HEK293T (cell line): ENCODE measurements at regions not wholly inside any gene's neighbourhood (a gene's known extent, or its start where the extent isn't known, plus 50 kb on each side); places are given as distances from the start of the nearest gene placed in this dataset.

Experiments used
- CTCF ChIA-PET: fragments of 350-600 bp; formaldehyde crosslinking; extraction: SDS; loops from one replicate; lab custom pipeline; 2021; ENCODE audit warnings: antibody characterized with exemption, inconsistent platforms; lab: Yijun Ruan, JAX
- POLR2A ChIA-PET: fragments of 350-600 bp; formaldehyde crosslinking; extraction: SDS; loops from one replicate; lab custom pipeline; 2020; ENCODE audit warnings: antibody characterized with exemption, inconsistent platforms; lab: Yijun Ruan, JAX
- DNase-seq: peaks from one replicate; pipeline ENCODE4 v3.0.0; 2012; ENCODE audit warnings: mixed read lengths; ENCODE audit errors: extremely low spot score
- ARNT ChIP-seq: fragments of 450-650 bp; IDR thresholded peaks from 2 replicates; pipeline ENCODE4 v1.6.1; 2017; ENCODE audit warnings: mild to moderate bottlenecking
- BHLHE40 ChIP-seq: fragments of 450-650 bp; IDR thresholded peaks from 2 replicates; pipeline ENCODE4 v1.6.1; 2016; ENCODE audit warnings: mild to moderate bottlenecking, moderate library complexity, borderline replicate concordance
- CTBP1 ChIP-seq: fragments of 450-650 bp; IDR thresholded peaks from 2 replicates; pipeline ENCODE4 v1.6.1; 2016; ENCODE audit warnings: borderline replicate concordance
- ELF4 ChIP-seq: fragments of 450-650 bp; IDR thresholded peaks from 2 replicates; pipeline ENCODE4 v1.6.1; 2017; ENCODE audit warnings: antibody characterized with exemption
- FOXA1 ChIP-seq: fragments of 450-650 bp; IDR thresholded peaks from 2 replicates; pipeline ENCODE4 v1.6.1; 2016; ENCODE audit warnings: mild to moderate bottlenecking
- FOXK2 ChIP-seq: fragments of 450-650 bp; IDR thresholded peaks from 2 replicates; pipeline ENCODE4 v1.6.1; 2016; ENCODE audit warnings: mild to moderate bottlenecking
- FOXM1 ChIP-seq: fragments of 450-650 bp; IDR thresholded peaks from 2 replicates; pipeline ENCODE4 v1.6.1; 2017; ENCODE audit warnings: mild to moderate bottlenecking, borderline replicate concordance
- HDGF ChIP-seq: fragments of 450-650 bp; IDR thresholded peaks from 2 replicates; pipeline ENCODE4 v1.6.1; 2017; ENCODE audit warnings: antibody characterized with exemption, borderline replicate concordance
- L3MBTL2 ChIP-seq: fragments of 450-650 bp; conservative IDR thresholded peaks from 2 replicates; pipeline ENCODE4 v1.6.1; 2016; ENCODE audit warnings: mild to moderate bottlenecking
- LEF1 ChIP-seq: fragments of 450-650 bp; IDR thresholded peaks from 2 replicates; pipeline ENCODE4 v1.6.1; 2017; ENCODE audit warnings: mild to moderate bottlenecking, borderline replicate concordance
- NFRKB ChIP-seq: fragments of 450-650 bp; IDR thresholded peaks from 2 replicates; pipeline ENCODE4 v1.6.1; 2016; ENCODE audit warnings: mild to moderate bottlenecking, moderate library complexity
- SP1 ChIP-seq: fragments of 450-650 bp; IDR thresholded peaks from 2 replicates; pipeline ENCODE4 v1.6.1; 2017
- SUZ12 ChIP-seq: fragments of 450-650 bp; IDR thresholded peaks from 2 replicates; pipeline ENCODE4 v1.6.1; 2016; ENCODE audit warnings: mild to moderate bottlenecking
- TARDBP ChIP-seq: fragments of 450-650 bp; IDR thresholded peaks from 2 replicates; pipeline ENCODE4 v1.6.1; 2016
- ZNF384 ChIP-seq: fragments of 450-650 bp; IDR thresholded peaks from 2 replicates; pipeline ENCODE4 v1.6.1; 2016
- TF ChIP-seq, protein P1 (sequence below): fragments of 450-650 bp; IDR thresholded peaks from 2 replicates; pipeline ENCODE4 v1.6.1; 2016

DNA sequence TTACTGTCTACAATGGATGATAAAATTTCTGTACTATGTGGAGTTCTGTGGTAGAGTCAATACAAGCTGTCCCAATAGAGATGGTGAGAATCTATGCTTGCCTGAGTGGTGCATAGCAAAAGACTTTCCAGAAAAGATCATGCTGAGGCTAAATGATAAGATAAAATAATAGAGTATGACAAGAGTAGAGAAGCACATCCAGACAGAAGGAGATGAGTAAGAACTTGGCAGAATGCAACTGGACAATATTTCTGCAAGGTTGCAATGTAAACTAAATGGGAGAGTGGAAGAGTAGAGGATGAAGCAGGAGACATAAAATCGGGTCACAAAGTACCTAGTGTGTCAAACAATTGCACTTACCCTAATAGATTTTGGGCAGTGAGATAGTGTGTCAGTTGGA, 347.6 kb downstream of the MDFIC start:
- CTCF ChIA-PET = interaction anchor here (1.6 kb wide), 1 partner anchor 411 kb away, joined by 9 read pairs; no protein-coding TSS in a partner anchor
- TF ChIP-seq, protein P1, sequence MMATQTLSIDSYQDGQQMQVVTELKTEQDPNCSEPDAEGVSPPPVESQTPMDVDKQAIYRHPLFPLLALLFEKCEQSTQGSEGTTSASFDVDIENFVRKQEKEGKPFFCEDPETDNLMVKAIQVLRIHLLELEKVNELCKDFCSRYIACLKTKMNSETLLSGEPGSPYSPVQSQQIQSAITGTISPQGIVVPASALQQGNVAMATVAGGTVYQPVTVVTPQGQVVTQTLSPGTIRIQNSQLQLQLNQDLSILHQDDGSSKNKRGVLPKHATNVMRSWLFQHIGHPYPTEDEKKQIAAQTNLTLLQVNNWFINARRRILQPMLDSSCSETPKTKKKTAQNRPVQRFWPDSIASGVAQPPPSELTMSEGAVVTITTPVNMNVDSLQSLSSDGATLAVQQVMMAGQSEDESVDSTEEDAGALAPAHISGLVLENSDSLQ = no peak
- TF ChIP-seq L3MBTL2 = no peak
- POLR2A ChIA-PET = interaction anchor here (0.6 kb wide), 1 partner anchor 94 kb away, joined by 3 read pairs; no protein-coding TSS in a partner anchor
- no peak for DNase-seq

DNA sequence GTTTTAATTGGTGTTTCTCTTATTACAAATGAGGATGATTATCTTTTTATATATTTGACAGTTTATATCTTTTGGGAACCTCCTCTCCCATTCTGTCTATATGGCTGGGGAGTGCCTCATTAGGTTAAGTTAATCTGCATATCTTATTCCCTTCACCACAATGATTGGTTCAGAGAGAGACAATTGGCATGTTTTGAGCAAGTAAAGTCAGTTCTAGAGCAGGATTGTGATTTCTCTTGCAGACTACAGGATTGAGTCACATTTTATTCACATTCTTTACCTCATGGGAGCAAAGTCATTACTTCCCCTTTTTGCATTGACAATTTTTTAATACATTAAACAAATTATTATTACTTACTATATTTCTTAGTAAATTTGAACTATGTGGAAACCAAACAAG, 345.6 kb downstream of the MDFIC start:
- TF ChIP-seq L3MBTL2 (no peak), TARDBP (no peak), SP1 (no peak), HDGF (no peak), SUZ12 (no peak), FOXA1 (no peak), NFRKB (no peak), ARNT (no peak), FOXK2 (no peak), BHLHE40 (no peak), LEF1 (no peak), ELF4 (no peak), ZNF384 (no peak), CTBP1 (no peak), FOXM1 (no peak)
- TF ChIP-seq, protein P1 = no peak
- CTCF ChIA-PET = no interaction called here
- POLR2A ChIA-PET = no interaction called here
- DNase-seq = no peak

DNA sequence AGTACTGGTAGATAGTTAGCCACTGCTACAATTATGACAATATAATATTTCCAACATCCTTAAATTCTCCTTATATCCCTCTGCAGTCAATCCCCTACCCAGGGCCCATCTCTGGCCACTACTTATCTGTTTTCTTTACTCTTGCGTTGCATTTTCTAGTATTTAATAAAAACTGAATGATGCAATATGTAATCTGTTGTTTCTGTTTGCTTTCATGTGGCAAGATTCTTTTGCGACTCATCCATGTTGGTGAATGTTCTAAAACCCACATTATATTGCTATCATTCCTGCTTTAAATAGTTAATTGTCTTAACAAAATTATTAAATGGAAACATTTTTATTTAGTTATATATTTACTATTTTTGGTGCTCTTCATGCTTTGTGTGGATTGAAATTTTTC, 338.5 kb downstream of the MDFIC start:
- no peak for TF ChIP-seq LEF1
- TF ChIP-seq SP1 = no peak
- TF ChIP-seq ZNF384 = no peak
- no peak for TF ChIP-seq ELF4
- TF ChIP-seq FOXM1 = no peak
- TF ChIP-seq, protein P1 = no peak
- TF ChIP-seq FOXK2 = no peak
- TF ChIP-seq CTBP1 = no peak
- TF ChIP-seq HDGF = no peak
- TF ChIP-seq ARNT = no peak
- no peak for DNase-seq
- POLR2A ChIA-PET = no interaction called here

DNA sequence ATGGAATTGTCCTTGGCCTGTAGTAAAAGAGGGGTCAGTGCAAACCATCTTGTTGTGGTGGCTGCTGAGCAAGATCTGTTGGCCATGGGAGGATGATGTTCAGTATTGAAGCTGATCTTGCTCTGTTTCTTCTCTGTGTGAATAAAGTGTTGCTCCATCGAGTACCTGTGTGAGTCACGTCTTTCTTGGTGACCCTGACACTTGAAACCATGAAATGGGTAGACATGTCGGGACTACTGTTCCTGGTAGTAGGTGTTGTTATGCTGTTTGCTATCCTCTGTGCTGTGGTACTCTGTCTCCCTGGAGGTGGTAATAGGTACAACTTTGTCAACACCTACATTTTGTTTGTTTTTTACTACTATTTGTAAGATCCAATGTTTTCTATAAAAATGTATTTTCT, 330.6 kb downstream of the MDFIC start:
- ChIA-PET POLR2A (no interaction called here), CTCF (no interaction called here)
- TF ChIP-seq HDGF = no peak
- no peak for TF ChIP-seq SUZ12
- TF ChIP-seq FOXM1 = no peak
- no peak for TF ChIP-seq BHLHE40
- TF ChIP-seq ARNT = no peak
- TF ChIP-seq TARDBP = no peak
- TF ChIP-seq ZNF384 = no peak
- TF ChIP-seq CTBP1 = no peak
- TF ChIP-seq ELF4 = no peak
- no peak for TF ChIP-seq FOXA1
- no peak for TF ChIP-seq LEF1
- no peak for TF ChIP-seq NFRKB
- TF ChIP-seq SP1 = no peak
- no peak for TF ChIP-seq FOXK2
- TF ChIP-seq, protein P1 = no peak
- no peak for TF ChIP-seq L3MBTL2
- DNase-seq = no peak

More for the DNA sequence above, 338.5 kb downstream of the MDFIC start:
- CTCF ChIA-PET = no interaction called here

DNA sequence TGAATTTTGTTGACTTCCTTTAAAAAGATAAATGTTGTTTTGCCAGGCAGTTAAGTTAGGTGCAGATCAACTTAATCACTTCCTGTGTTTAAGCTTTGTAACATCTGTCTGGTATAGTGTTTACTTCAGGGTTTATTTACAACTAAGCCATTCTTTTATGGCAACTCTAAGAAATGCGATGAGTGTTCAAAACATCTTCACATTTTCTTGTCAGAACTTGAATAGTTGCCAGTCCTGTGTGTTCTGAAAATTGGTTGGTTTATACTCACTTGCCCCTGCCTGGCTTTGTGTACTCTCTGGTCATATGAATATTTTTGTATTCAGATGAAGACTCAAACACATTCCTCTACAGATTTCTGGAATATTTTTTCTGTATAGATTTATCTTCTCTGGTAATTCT, 327.2 kb downstream of the MDFIC start:
- TF ChIP-seq L3MBTL2 (no peak), ZNF384 (no peak), HDGF (no peak), ARNT (no peak), ELF4 (no peak), LEF1 (no peak), FOXK2 (no peak), BHLHE40 (no peak), TARDBP (no peak), FOXM1 (no peak), FOXA1 (no peak), NFRKB (no peak)
- CTCF ChIA-PET = no interaction called here
- POLR2A ChIA-PET = no interaction called here
- DNase-seq = no peak

DNA sequence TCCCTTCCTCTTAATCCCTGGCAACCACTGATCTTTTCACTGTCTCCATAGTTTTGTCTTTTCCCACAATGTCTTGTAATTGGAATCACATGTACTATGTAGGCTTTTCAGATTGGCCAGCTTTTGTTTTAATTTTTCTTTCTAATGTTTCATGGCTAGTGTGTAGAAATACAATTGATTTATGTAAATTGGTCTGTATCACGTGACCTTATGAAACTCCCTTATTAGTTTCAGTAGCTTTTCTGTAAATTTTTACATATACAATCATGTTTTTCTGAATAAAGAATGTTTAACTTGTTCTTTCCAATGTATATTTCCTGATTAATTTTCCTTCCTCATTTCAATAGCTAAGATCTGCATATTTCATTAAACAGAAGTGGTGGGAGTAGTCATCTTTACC, 319.3 kb downstream of the MDFIC start:
- TF ChIP-seq CTBP1 (no peak), ELF4 (no peak), TARDBP (no peak), HDGF (no peak), FOXK2 (no peak), NFRKB (no peak), ARNT (no peak), FOXM1 (no peak), L3MBTL2 (no peak), LEF1 (no peak), FOXA1 (no peak), SP1 (no peak)
- ChIA-PET CTCF (no interaction called here), POLR2A (no interaction called here)
- DNase-seq = no peak
